GM12878 (cell line): ENCODE measurements at regions not wholly inside any gene's neighbourhood (a gene's known extent, or its start where the extent isn't known, plus 50 kb on each side); places are given as distances from the start of the nearest gene placed in this dataset.

ENCODE experiments used
- ATAC-seq: fragments of 200-7000 bp; cut with Tn5 transposase; 3 replicates; pipeline ENCODE4 v1.9.1; 2020; ENCODE audit warnings: mild to moderate bottlenecking, moderate library complexity
- BruUV-seq: library from RNA; stranded (reverse); fragments of 400-500 nt; replicated peaks from 2 replicates; lab custom pipeline; 2021; lab: Mats Ljungman, UMichigan
- CTCF ChIA-PET: fragments of 300-600 bp; sonication (Branson Sonifier 250); formaldehyde crosslinking; extraction: SDS; loops from one replicate; lab custom pipeline; 2021; ENCODE audit warnings: inconsistent platforms; lab: Yijun Ruan, JAX
- POLR2A ChIA-PET: fragments of 350-600 bp; formaldehyde crosslinking; extraction: SDS; loops from one replicate; lab custom pipeline; 2021; ENCODE audit warnings: inconsistent platforms; lab: Charles Lee
- RAD21 ChIA-PET: fragments of 300-600 bp; sonication (Branson Sonifier 250); formaldehyde crosslinking; loops from one replicate; lab custom pipeline; 2023; ENCODE audit warnings: antibody characterized with exemption; ENCODE audit not compliant: unreplicated experiment; lab: Charles Lee
- SMC1A ChIA-PET: fragments of 300-600 bp; sonication (Branson Sonifier 250); formaldehyde crosslinking; loops from one replicate; lab custom pipeline; 2023; ENCODE audit not compliant: unreplicated experiment, uncharacterized antibody; lab: Charles Lee
- DNase-seq: peaks from one replicate; pipeline ENCODE4 v3.0.0-alpha.2; 2011; ENCODE audit warnings: low read depth, low spot score
- FAIRE-seq: peaks from 3 replicates; lab custom pipeline; 2011; peaks lifted over from hg19 to GRCh38; lab: Jason Lieb, UNC
- H2AFZ ChIP-seq: 2 replicates; pipeline ENCODE4 v1.6.0; 2011; ENCODE audit warnings: low read depth, low read length, control low read depth; ENCODE audit not compliant: control insufficient read depth
- H3K27ac ChIP-seq: 2 replicates; pipeline ENCODE4 v1.5.1; 2011; ENCODE audit warnings: control low read depth; ENCODE audit not compliant: control insufficient read depth, insufficient read depth
- H3K27me3 ChIP-seq, 2 experiments: replicated peaks in 1 of 2; 2 replicates each; pipeline versions ENCODE4 v1.6.0 to v1.6.1; 2011; ENCODE audit warnings: low read length in 1 of 2; ENCODE audit not compliant: control insufficient read depth in 2 of 2, insufficient read depth in 2 of 2
- H3K36me3 ChIP-seq, 2 experiments: 2 replicates each; pipeline ENCODE4 v1.5.1; 2011; ENCODE audit warnings: low read length in 1 of 2; ENCODE audit not compliant: control insufficient read depth in 2 of 2, insufficient read depth in 2 of 2
- H3K4me1 ChIP-seq: 2 replicates; pipeline ENCODE4 v1.6.1; 2011; ENCODE audit warnings: mild to moderate bottlenecking, low read length, moderate library complexity, mixed read lengths; ENCODE audit not compliant: control insufficient read depth, insufficient read depth
- H3K4me2 ChIP-seq: 2 replicates; pipeline ENCODE4 v1.6.0; 2011; ENCODE audit warnings: control low read depth; ENCODE audit not compliant: control insufficient read depth, insufficient read depth
- H3K4me3 ChIP-seq: fragments of 200-600 bp; sonication (generic); 2 replicates; pipeline ENCODE4 v1.5.1; 2016
- H3K79me2 ChIP-seq: 2 replicates; pipeline ENCODE4 v1.6.0; 2011; ENCODE audit warnings: low read length; ENCODE audit not compliant: control insufficient read depth, insufficient read depth
- H3K9ac ChIP-seq: 2 replicates; pipeline ENCODE4 v1.8.0; 2011; ENCODE audit warnings: low read length, control low read depth, mixed read lengths; ENCODE audit not compliant: control insufficient read depth, insufficient read depth
- H3K9me3 ChIP-seq: replicated peaks from 3 replicates; pipeline ENCODE4 v1.5.1; 2011; ENCODE audit warnings: mild to moderate bottlenecking, low read length; ENCODE audit not compliant: control insufficient read depth, insufficient read depth
- H4K20me1 ChIP-seq: 2 replicates; pipeline ENCODE4 v1.6.0; 2011; ENCODE audit not compliant: control insufficient read depth, insufficient read depth
- E2F4 ChIP-seq: IDR thresholded peaks from 2 replicates; pipeline ENCODE4 v1.6.1; 2012; ENCODE audit warnings: low read depth, low read length, improper control_type of control experiment
- JUNB ChIP-seq: IDR thresholded peaks from 2 replicates; pipeline ENCODE4 v1.6.1; 2016; ENCODE audit warnings: antibody characterized with exemption, mild to moderate bottlenecking
- KLF5 ChIP-seq: fragments of 450-650 bp; IDR thresholded peaks from 2 replicates; pipeline ENCODE4 v1.6.1; 2014; ENCODE audit warnings: mild to moderate bottlenecking; ENCODE audit not compliant: partially characterized antibody
- MAX ChIP-seq: IDR thresholded peaks from 2 replicates; pipeline ENCODE4 v1.6.1; 2012; ENCODE audit warnings: low read depth, low read length, improper control_type of control experiment
- MXI1 ChIP-seq: fragments of 150-350 bp; IDR thresholded peaks from 2 replicates; pipeline ENCODE4 v1.6.1; 2011; ENCODE audit warnings: low read depth, mild to moderate bottlenecking, inconsistent platforms, low read length, improper control_type of control experiment
- NFIC ChIP-seq: IDR thresholded peaks from 2 replicates; pipeline ENCODE4 v1.6.1; 2012; ENCODE audit warnings: low read depth, mild to moderate bottlenecking, inconsistent platforms, low read length, moderate library complexity
- NFYA ChIP-seq: IDR thresholded peaks from 2 replicates; pipeline ENCODE4 v1.6.1; 2011; ENCODE audit warnings: low read depth, mild to moderate bottlenecking, low read length, improper control_type of control experiment, borderline replicate concordance
- NR2F1 ChIP-seq: fragments of 450-650 bp; conservative IDR thresholded peaks from 2 replicates; pipeline ENCODE4 v1.6.1; 2017; ENCODE audit warnings: mild to moderate bottlenecking
- RAD51 ChIP-seq: fragments of 450-650 bp; IDR thresholded peaks from 2 replicates; pipeline ENCODE4 v1.6.1; 2016; ENCODE audit warnings: moderate library complexity, mild to moderate bottlenecking, inconsistent platforms
- SMARCA5 ChIP-seq: fragments of 450-650 bp; IDR thresholded peaks from 2 replicates; pipeline ENCODE4 v1.6.1; 2017; ENCODE audit warnings: mild to moderate bottlenecking
- SMC3 ChIP-seq: IDR thresholded peaks from 2 replicates; pipeline ENCODE4 v1.6.1; 2011; ENCODE audit warnings: low read length, improper control_type of control experiment, borderline replicate concordance
- ZNF24 ChIP-seq: fragments of 450-650 bp; IDR thresholded peaks from 2 replicates; pipeline ENCODE4 v1.6.1; 2017; ENCODE audit warnings: antibody characterized with exemption, mild to moderate bottlenecking
- WGBS: methylation state at CpG from one replicate; pipeline ENCODE4 v1.1.6; 2016; ENCODE audit warnings: low lambda C conversion rate; ENCODE audit not compliant: insufficient replicate concordance, insufficient coverage; ENCODE audit errors: missing lambda C conversion rate; 5-methylcytosine and 5-hydroxymethylcytosine counted together
- in situ Hi-C: fragments of 300-500 bp; cut with MboI; formaldehyde crosslinking; loops from 9 replicates; pipeline ENCODE4 v1.14.3; 2018; ENCODE audit warnings: mixed read lengths
- intact Hi-C: fragments of 100-400 bp; cut with micrococcal nuclease; formaldehyde crosslinking; loops from one replicate; pipeline ENCODE4 v1.14.2; 2022; ENCODE audit not compliant: unreplicated experiment
- TF ChIP-seq, protein P1 (sequence below): fragments of 450-650 bp; IDR thresholded peaks from 2 replicates; pipeline ENCODE4 v1.6.1; 2017; ENCODE audit warnings: mild to moderate bottlenecking, moderate library complexity
- TF ChIP-seq, protein P2 (sequence below): IDR thresholded peaks from 2 replicates; pipeline ENCODE4 v1.6.1; 2011; ENCODE audit warnings: low read depth, mild to moderate bottlenecking, low read length, moderate library complexity, borderline replicate concordance; ENCODE audit errors: extremely low read depth
- TF ChIP-seq, protein P3 (sequence below): fragments of 450-650 bp; formaldehyde crosslinking; IDR thresholded peaks from 2 replicates; pipeline ENCODE4 v1.4.0; 2022; ENCODE audit warnings: mild to moderate bottlenecking, moderate library complexity

GRCh38 chr18:76580288-76580962, 85.4 kb upstream of the ZNF516 start (continued):
- TF ChIP-seq E2F4 (no peak), SMC3 (no peak), MAX (no peak)

GRCh38 chr18:76579301-76579695, 84.3 kb upstream of the ZNF516 start:
- no peaks in the 10 kb centered on the region for H4K20me1 ChIP-seq
- POLR2A ChIA-PET: no interaction called here
- H3K9me3 ChIP-seq: no peaks in the 10 kb centered on the region
- no peaks in the 10 kb centered on the region for H3K36me3 ChIP-seq
- H3K27ac ChIP-seq: no peak overlapping the region
- intact Hi-C loops (no loop called here), in situ Hi-C loops (no loop called here)
- DNase-seq (no peak), ATAC-seq (no peak), FAIRE-seq (no peak)
- CTCF ChIA-PET: no interaction called here
- SMC1A ChIA-PET: no interaction called here
- no peak overlapping the region for H3K9ac ChIP-seq
- no TSS peak for BruUV-seq
- H3K4me3 ChIP-seq: no peak overlapping the region
- H2AFZ ChIP-seq: no peak overlapping the region
- no peak overlapping the region for H3K4me2 ChIP-seq
- no peaks in the 10 kb centered on the region for H3K79me2 ChIP-seq
- RAD21 ChIA-PET: no interaction called here
- peaks cover 0 to 2% of the 10 kb centered on the region in 2 experiments; a peak in 3 of 4 replicates for H3K27me3 ChIP-seq
- no peaks in the 10 kb centered on the region for H3K4me1 ChIP-seq
- 52% methylated on average over 15 of the region's 17 CpGs for WGBS
- no peak for TF ChIP-seq NFIC
- TF ChIP-seq NFYA: no peak
- no peak for TF ChIP-seq NR2F1
- TF ChIP-seq ZNF24: no peak
- TF ChIP-seq, protein P1, sequence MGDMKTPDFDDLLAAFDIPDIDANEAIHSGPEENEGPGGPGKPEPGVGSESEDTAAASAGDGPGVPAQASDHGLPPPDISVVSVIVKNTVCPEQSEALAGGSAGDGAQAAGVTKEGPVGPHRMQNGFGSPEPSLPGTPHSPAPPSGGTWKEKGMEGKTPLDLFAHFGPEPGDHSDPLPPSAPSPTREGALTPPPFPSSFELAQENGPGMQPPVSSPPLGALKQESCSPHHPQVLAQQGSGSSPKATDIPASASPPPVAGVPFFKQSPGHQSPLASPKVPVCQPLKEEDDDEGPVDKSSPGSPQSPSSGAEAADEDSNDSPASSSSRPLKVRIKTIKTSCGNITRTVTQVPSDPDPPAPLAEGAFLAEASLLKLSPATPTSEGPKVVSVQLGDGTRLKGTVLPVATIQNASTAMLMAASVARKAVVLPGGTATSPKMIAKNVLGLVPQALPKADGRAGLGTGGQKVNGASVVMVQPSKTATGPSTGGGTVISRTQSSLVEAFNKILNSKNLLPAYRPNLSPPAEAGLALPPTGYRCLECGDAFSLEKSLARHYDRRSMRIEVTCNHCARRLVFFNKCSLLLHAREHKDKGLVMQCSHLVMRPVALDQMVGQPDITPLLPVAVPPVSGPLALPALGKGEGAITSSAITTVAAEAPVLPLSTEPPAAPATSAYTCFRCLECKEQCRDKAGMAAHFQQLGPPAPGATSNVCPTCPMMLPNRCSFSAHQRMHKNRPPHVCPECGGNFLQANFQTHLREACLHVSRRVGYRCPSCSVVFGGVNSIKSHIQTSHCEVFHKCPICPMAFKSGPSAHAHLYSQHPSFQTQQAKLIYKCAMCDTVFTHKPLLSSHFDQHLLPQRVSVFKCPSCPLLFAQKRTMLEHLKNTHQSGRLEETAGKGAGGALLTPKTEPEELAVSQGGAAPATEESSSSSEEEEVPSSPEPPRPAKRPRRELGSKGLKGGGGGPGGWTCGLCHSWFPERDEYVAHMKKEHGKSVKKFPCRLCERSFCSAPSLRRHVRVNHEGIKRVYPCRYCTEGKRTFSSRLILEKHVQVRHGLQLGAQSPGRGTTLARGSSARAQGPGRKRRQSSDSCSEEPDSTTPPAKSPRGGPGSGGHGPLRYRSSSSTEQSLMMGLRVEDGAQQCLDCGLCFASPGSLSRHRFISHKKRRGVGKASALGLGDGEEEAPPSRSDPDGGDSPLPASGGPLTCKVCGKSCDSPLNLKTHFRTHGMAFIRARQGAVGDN: no peak
- TF ChIP-seq RAD51: no peak
- TF ChIP-seq KLF5: no peak
- TF ChIP-seq, protein P2, sequence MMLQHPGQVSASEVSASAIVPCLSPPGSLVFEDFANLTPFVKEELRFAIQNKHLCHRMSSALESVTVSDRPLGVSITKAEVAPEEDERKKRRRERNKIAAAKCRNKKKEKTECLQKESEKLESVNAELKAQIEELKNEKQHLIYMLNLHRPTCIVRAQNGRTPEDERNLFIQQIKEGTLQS: no peak
- TF ChIP-seq, protein P3, sequence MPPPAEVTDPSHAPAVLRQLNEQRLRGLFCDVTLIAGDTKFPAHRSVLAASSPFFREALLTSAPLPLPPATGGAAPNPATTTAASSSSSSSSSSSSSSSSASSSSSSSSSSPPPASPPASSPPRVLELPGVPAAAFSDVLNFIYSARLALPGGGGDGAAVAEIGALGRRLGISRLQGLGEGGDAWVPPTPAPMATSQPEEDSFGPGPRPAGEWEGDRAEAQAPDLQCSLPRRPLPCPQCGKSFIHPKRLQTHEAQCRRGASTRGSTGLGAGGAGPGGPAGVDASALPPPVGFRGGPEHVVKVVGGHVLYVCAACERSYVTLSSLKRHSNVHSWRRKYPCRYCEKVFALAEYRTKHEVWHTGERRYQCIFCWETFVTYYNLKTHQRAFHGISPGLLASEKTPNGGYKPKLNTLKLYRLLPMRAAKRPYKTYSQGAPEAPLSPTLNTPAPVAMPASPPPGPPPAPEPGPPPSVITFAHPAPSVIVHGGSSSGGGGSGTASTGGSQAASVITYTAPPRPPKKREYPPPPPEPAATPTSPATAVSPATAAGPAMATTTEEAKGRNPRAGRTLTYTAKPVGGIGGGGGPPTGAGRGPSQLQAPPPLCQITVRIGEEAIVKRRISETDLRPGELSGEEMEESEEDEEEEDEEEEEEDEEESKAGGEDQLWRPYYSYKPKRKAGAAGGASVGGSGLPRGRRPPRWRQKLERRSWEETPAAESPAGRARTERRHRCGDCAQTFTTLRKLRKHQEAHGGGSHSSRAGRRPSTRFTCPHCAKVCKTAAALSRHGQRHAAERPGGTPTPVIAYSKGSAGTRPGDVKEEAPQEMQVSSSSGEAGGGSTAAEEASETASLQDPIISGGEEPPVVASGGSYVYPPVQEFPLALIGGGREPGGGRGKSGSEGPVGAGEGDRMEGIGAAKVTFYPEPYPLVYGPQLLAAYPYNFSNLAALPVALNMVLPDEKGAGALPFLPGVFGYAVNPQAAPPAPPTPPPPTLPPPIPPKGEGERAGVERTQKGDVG: no peak
- no peak for TF ChIP-seq JUNB
- no peak for TF ChIP-seq MXI1
- no peak for TF ChIP-seq SMARCA5
